ENCODE measurements at regions not wholly inside any gene's neighbourhood (a gene's known extent, or its start where the extent isn't known, plus 50 kb on each side); places are given as distances from the start of the nearest gene placed in this dataset.

- TF ChIP-seq CTCF (IDR thresholded peaks at IDR 0.05; ENCODE audit: low read depth, low read length) (no peak), EZH2phosphoT487 (IDR thresholded peaks at IDR 0.05; ENCODE audit: low read depth) (no peak)
These were observed 437.3 kb upstream of the SOX11 start for GRCh38 chr2:5254791-5255332.

All from OCI-LY3 (cell line).